ENCODE measurements at regions not wholly inside any gene's neighbourhood (a gene's known extent, or its start where the extent isn't known, plus 50 kb on each side); places are given as distances from the start of the nearest gene placed in this dataset.
"Not testable (repeated sequence)": the region's sequence is repeated elsewhere in the genome, so short reads cannot be mapped to it uniquely, and the experiment has no call there.

- DNase-seq (ENCODE audit: low spot score) (no peak), ATAC-seq (ENCODE audit: low FRiP score) (no peak)
- TF ChIP-seq CTCF (IDR thresholded peaks at IDR 0.05) = no peak
Measured at GRCh38 chr2:82062463-82062862, 1757.9 kb upstream of the LRRTM1 start.

- DNase-seq (ENCODE audit: low spot score) (no peak), ATAC-seq (ENCODE audit: low FRiP score) (no peak)
- TF ChIP-seq CTCF (IDR thresholded peaks at IDR 0.05) = no peak
Measured at GRCh38 chr2:82055846-82056245, 1751.3 kb upstream of the LRRTM1 start.

- no peak for TF ChIP-seq CTCF (IDR thresholded peaks at IDR 0.05)
- DNase-seq (ENCODE audit: low spot score) = no peak
- no peak for ATAC-seq (ENCODE audit: low FRiP score)
Measured at GRCh38 chr2:82043867-82044266, 1739.3 kb upstream of the LRRTM1 start.

GRCh38 chr2:82027921-82028615, 1723.5 kb upstream of the LRRTM1 start:
- no peak for TF ChIP-seq CTCF (IDR thresholded peaks at IDR 0.05)
- DNase-seq (ENCODE audit: low spot score) (no peak), ATAC-seq (ENCODE audit: low FRiP score) (no peak)

GRCh38 chr2:82023710-82024109, 1719.2 kb upstream of the LRRTM1 start:
- TF ChIP-seq CTCF (IDR thresholded peaks at IDR 0.05) = no peak
- ATAC-seq (ENCODE audit: low FRiP score) (no peak), DNase-seq (ENCODE audit: low spot score) (no peak)

- ATAC-seq (ENCODE audit: low FRiP score) (no peak), DNase-seq (ENCODE audit: low spot score) (no peak)
- TF ChIP-seq CTCF (IDR thresholded peaks at IDR 0.05) = no peak
Measured at GRCh38 chr2:82013641-82014040, 1709.1 kb upstream of the LRRTM1 start.

- TF ChIP-seq CTCF (IDR thresholded peaks at IDR 0.05) = no peak
- ATAC-seq (ENCODE audit: low FRiP score) (no peak), DNase-seq (ENCODE audit: low spot score) (no peak)
Measured at GRCh38 chr2:82007071-82007664, 1702.6 kb upstream of the LRRTM1 start.

- ATAC-seq (ENCODE audit: low FRiP score); DNase-seq (ENCODE audit: low spot score): not testable (repeated sequence)
Measured at GRCh38 chr2:82005889-82006288, 1701.3 kb upstream of the LRRTM1 start.

All from omental fat pad (tissue), 3 donors.